HCT116 (cell line): ENCODE measurements at regions not wholly inside any gene's neighbourhood (a gene's known extent, or its start where the extent isn't known, plus 50 kb on each side); places are given as distances from the start of the nearest gene placed in this dataset.

Experiments used
- ATAC-seq: fragments of 200-7000 bp; cut with Tn5 transposase; 2 replicates; pipeline ENCODE4 v1.9.1; 2020; ENCODE audit warnings: mild to moderate bottlenecking, moderate library complexity
- BruUV-seq: library from RNA; stranded (reverse); fragments of 400-500 nt; replicated peaks from 2 replicates; lab custom pipeline; 2021; lab: Mats Ljungman, UMichigan
- CTCF ChIA-PET: fragments of 300-600 bp; sonication (Branson Sonifier 250); formaldehyde crosslinking; loops from one replicate; lab custom pipeline; 2021; ENCODE audit warnings: antibody characterized with exemption; lab: Charles Lee
- POLR2A ChIA-PET: fragments of 300-600, 350-600 bp; sonication (Branson Sonifier 250); formaldehyde crosslinking; loops from one replicate; lab custom pipeline; 2021; ENCODE audit warnings: antibody characterized with exemption; lab: Charles Lee
- RAD21 ChIA-PET, 2 experiments: fragments of 300-600 bp; sonication (Branson Sonifier 250); formaldehyde crosslinking; loops; one replicate each; lab custom pipeline; 2023; ENCODE audit warnings: low total read pairs in 2 of 2; ENCODE audit not compliant: uncharacterized antibody in 2 of 2, unreplicated experiment in 2 of 2, low non-redundant PET in 1 of 2; lab: Charles Lee
- DNase-seq: peaks from one replicate; pipeline ENCODE4 v3.0.0-alpha.2; 2010; ENCODE audit warnings: low read depth, low spot score
- H2AFZ ChIP-seq: fragments of 200-600 bp; shearing (Covaris generic), sonication (generic); 2 replicates; pipeline ENCODE4 v1.6.1; 2017; ENCODE audit warnings: low read depth, mixed run types, mixed read lengths, antibody characterized with exemption, low read length; ENCODE audit not compliant: poor library complexity, severe bottlenecking
- H3K27ac ChIP-seq: 2 replicates; pipeline ENCODE4 v1.5.1; 2012; ENCODE audit warnings: low read depth, low read length
- H3K27me3 ChIP-seq: fragments of 200-600 bp; sonication (generic); 2 replicates; pipeline ENCODE4 v1.6.1; 2016; ENCODE audit warnings: mixed run types, low read length, mixed read lengths; ENCODE audit not compliant: insufficient read depth
- H3K36me3 ChIP-seq, 2 experiments: fragments of 200-500 bp in 1 of 2; fragments of 200-600 bp in 1 of 2; sonication (Bioruptor generic) in 1 of 2; sonication (generic) in 1 of 2; 2 replicates each; pipeline versions ENCODE4 v1.5.1 to v1.6.1; 2014 to 2016; ENCODE audit warnings: low read length in 2 of 2, inconsistent platforms in 1 of 2, mixed read lengths in 1 of 2, mixed run types in 1 of 2; ENCODE audit not compliant: insufficient read depth in 2 of 2, control insufficient read depth in 1 of 2
- H3K4me1 ChIP-seq, 2 experiments: fragments of 200-600 bp in 1 of 2; sonication (generic) in 1 of 2; 2 replicates each; pipeline versions ENCODE4 v1.5.1 to v1.6.1; 2012 to 2017; ENCODE audit warnings: low read length in 2 of 2, inconsistent platforms in 1 of 2, mild to moderate bottlenecking in 1 of 2, mixed read lengths in 1 of 2, mixed run types in 1 of 2, moderate library complexity in 1 of 2; ENCODE audit not compliant: insufficient read depth in 2 of 2, control insufficient read depth in 1 of 2
- H3K4me2 ChIP-seq: fragments of 200-600 bp; sonication (generic); 2 replicates; pipeline ENCODE4 v1.6.1; 2017; ENCODE audit warnings: mixed run types, low read length, mixed read lengths
- H3K4me3 ChIP-seq, 2 experiments: fragments of 200-600 bp in 1 of 2; sonication (generic) in 1 of 2; replicated peaks in 1 of 2; 2 replicates each; pipeline ENCODE4 v1.5.1; 2011 to 2016; ENCODE audit warnings: low read length in 2 of 2, control low read depth in 1 of 2, low read depth in 1 of 2, mild to moderate bottlenecking in 1 of 2, mixed read lengths in 1 of 2, mixed run types in 1 of 2
- H3K79me2 ChIP-seq: fragments of 200-600 bp; sonication (generic); 2 replicates; pipeline ENCODE4 v1.6.1; 2017; ENCODE audit warnings: mild to moderate bottlenecking, mixed run types, low read length, moderate library complexity, mixed read lengths; ENCODE audit not compliant: insufficient read depth
- H3K9ac ChIP-seq: fragments of 200-600 bp; sonication (generic); 2 replicates; pipeline ENCODE4 v1.6.1; 2016; ENCODE audit warnings: low read length, mixed read lengths
- H3K9me2 ChIP-seq: fragments of 200-600 bp; sonication (generic), shearing (Covaris generic); 2 replicates; pipeline ENCODE4 v1.6.1; 2017; ENCODE audit warnings: mixed run types, mild to moderate bottlenecking, moderate library complexity; ENCODE audit not compliant: insufficient read depth
- H3K9me3 ChIP-seq, 2 experiments: fragments of 200-500 bp in 1 of 2; fragments of 200-600 bp in 1 of 2; sonication (Bioruptor generic) in 1 of 2; sonication (generic) in 1 of 2; 2 replicates each; pipeline ENCODE4 v1.6.1; 2014 to 2017; ENCODE audit warnings: low read length in 2 of 2, mixed read lengths in 2 of 2, inconsistent platforms in 1 of 2, low read depth in 1 of 2, mild to moderate bottlenecking in 1 of 2, mixed run types in 1 of 2, moderate library complexity in 1 of 2; ENCODE audit not compliant: control insufficient read depth in 1 of 2, insufficient read depth in 1 of 2
- H4K20me1 ChIP-seq: fragments of 200-600 bp; sonication (generic), shearing (Covaris generic); 2 replicates; pipeline ENCODE4 v1.6.1; 2017; ENCODE audit warnings: mixed run types, mild to moderate bottlenecking, moderate library complexity; ENCODE audit not compliant: insufficient read depth
- CBX3 ChIP-seq: IDR thresholded peaks from 2 replicates; pipeline ENCODE4 v1.6.1; 2012; ENCODE audit warnings: low read depth
- EZH2phosphoT487 ChIP-seq: fragments of 200-600 bp; IDR thresholded peaks from 2 replicates; pipeline ENCODE4 v1.6.1; 2018; ENCODE audit warnings: antibody characterized with exemption, borderline replicate concordance
- FOSL1 ChIP-seq: IDR thresholded peaks from 2 replicates; pipeline ENCODE4 v1.6.1; 2012; ENCODE audit warnings: low read depth
- JUND ChIP-seq: IDR thresholded peaks from 2 replicates; pipeline ENCODE4 v1.6.1; 2012
- RAD21 ChIP-seq: IDR thresholded peaks from 2 replicates; pipeline ENCODE4 v1.6.1; 2012; ENCODE audit warnings: low read depth, mild to moderate bottlenecking
- REST ChIP-seq: IDR thresholded peaks from 2 replicates; pipeline ENCODE4 v1.6.1; 2012; ENCODE audit warnings: low read depth
- SRF ChIP-seq: IDR thresholded peaks from 2 replicates; pipeline ENCODE4 v1.6.1; 2012; ENCODE audit warnings: low read depth
- TCF7L2 ChIP-seq: IDR thresholded peaks from 2 replicates; pipeline ENCODE4 v1.7.0; 2011; ENCODE audit warnings: borderline replicate concordance, inconsistent platforms; ENCODE audit not compliant: insufficient read depth, insufficient read length; ENCODE audit errors: extremely low read depth
- ZNF274 ChIP-seq: fragments of 200-500 bp; sonication (Bioruptor generic); IDR thresholded peaks from 2 replicates; pipeline ENCODE4 v1.6.1; 2014; ENCODE audit warnings: mild to moderate bottlenecking, low read depth, low read length, inconsistent platforms
- intact Hi-C: fragments of 100-400 bp; cut with micrococcal nuclease; formaldehyde crosslinking; loops from 2 replicates; pipeline ENCODE4 v1.10.0; 2022
- TF ChIP-seq, protein P1 (sequence below): IDR thresholded peaks from 2 replicates; pipeline ENCODE4 v1.6.1; 2012
- TF ChIP-seq, protein P2 (sequence below), 3 experiments: fragments of 200-600 bp in 1 of 3; sonication (generic) in 1 of 3; IDR thresholded peaks in 2 of 3; conservative IDR thresholded peaks in 1 of 3; 2 replicates each; pipeline ENCODE4 v1.5.1; 2012 to 2017; ENCODE audit warnings: low read depth in 2 of 3, low read length in 2 of 3, antibody characterized with exemption in 1 of 3, borderline replicate concordance in 1 of 3, control low read depth in 1 of 3, mild to moderate bottlenecking in 1 of 3, mixed read lengths in 1 of 3, mixed run types in 1 of 3, moderate library complexity in 1 of 3; ENCODE audit not compliant: insufficient read depth in 1 of 3

GRCh38 chr18:60193780-60194179, 178.8 kb downstream of the MC4R start:
- ATAC-seq (no peak), DNase-seq (no peak)
- ChIA-PET CTCF (no interaction called here), POLR2A (no interaction called here), RAD21 (no interaction called here)
- no peaks in the 10 kb centered on the region for H3K4me1 ChIP-seq
- no peaks in the 10 kb centered on the region for H3K27me3 ChIP-seq
- no peak overlapping the region for H3K9ac ChIP-seq
- H4K20me1 ChIP-seq: no peaks in the 10 kb centered on the region
- TF ChIP-seq, protein P1, sequence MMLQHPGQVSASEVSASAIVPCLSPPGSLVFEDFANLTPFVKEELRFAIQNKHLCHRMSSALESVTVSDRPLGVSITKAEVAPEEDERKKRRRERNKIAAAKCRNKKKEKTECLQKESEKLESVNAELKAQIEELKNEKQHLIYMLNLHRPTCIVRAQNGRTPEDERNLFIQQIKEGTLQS: no peak
- TF ChIP-seq ZNF274: no peak
- TF ChIP-seq SRF: no peak
- no peak for TF ChIP-seq TCF7L2
- no peak for TF ChIP-seq EZH2phosphoT487
- TF ChIP-seq FOSL1: no peak
- TF ChIP-seq, protein P2, sequence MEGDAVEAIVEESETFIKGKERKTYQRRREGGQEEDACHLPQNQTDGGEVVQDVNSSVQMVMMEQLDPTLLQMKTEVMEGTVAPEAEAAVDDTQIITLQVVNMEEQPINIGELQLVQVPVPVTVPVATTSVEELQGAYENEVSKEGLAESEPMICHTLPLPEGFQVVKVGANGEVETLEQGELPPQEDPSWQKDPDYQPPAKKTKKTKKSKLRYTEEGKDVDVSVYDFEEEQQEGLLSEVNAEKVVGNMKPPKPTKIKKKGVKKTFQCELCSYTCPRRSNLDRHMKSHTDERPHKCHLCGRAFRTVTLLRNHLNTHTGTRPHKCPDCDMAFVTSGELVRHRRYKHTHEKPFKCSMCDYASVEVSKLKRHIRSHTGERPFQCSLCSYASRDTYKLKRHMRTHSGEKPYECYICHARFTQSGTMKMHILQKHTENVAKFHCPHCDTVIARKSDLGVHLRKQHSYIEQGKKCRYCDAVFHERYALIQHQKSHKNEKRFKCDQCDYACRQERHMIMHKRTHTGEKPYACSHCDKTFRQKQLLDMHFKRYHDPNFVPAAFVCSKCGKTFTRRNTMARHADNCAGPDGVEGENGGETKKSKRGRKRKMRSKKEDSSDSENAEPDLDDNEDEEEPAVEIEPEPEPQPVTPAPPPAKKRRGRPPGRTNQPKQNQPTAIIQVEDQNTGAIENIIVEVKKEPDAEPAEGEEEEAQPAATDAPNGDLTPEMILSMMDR (IDR thresholded peaks at IDR 0.05 in 2 of 3, conservative IDR thresholded peaks at IDR 0.05 in 1 of 3; ENCODE audit: borderline replicate concordance in 1 of 3, insufficient read depth in 1 of 3, low read depth in 2 of 3, low read length in 2 of 3): no peak
- no peak for TF ChIP-seq RAD21
- no peak for TF ChIP-seq JUND
- TF ChIP-seq REST: no peak
- no peak for TF ChIP-seq CBX3
- no peak overlapping the region for H3K4me2 ChIP-seq
- intact Hi-C loops: no loop called here
- H3K9me2 ChIP-seq: no peaks in the 10 kb centered on the region
- no peaks in the 10 kb centered on the region for H3K9me3 ChIP-seq
- H3K27ac ChIP-seq: no peak overlapping the region
- H3K79me2 ChIP-seq: no peaks in the 10 kb centered on the region
- H3K36me3 ChIP-seq: no peaks in the 10 kb centered on the region
- H3K4me3 ChIP-seq: no peak overlapping the region
- BruUV-seq: no TSS peak
- no peak overlapping the region for H2AFZ ChIP-seq
